GM21447 (cell line): ENCODE measurements at regions not wholly inside any gene's neighbourhood (a gene's known extent, or its start where the extent isn't known, plus 50 kb on each side); places are given as distances from the start of the nearest gene placed in this dataset.
"Not testable (repeated sequence)": the region's sequence is repeated elsewhere in the genome, so short reads cannot be mapped to it uniquely, and the experiment has no call there.

Experiments used
- ATAC-seq: cut with Tn5 transposase; IDR thresholded peaks from one replicate; pipeline ENCODE4 v1.9.1; 2021; ENCODE audit not compliant: unreplicated experiment

DNA sequence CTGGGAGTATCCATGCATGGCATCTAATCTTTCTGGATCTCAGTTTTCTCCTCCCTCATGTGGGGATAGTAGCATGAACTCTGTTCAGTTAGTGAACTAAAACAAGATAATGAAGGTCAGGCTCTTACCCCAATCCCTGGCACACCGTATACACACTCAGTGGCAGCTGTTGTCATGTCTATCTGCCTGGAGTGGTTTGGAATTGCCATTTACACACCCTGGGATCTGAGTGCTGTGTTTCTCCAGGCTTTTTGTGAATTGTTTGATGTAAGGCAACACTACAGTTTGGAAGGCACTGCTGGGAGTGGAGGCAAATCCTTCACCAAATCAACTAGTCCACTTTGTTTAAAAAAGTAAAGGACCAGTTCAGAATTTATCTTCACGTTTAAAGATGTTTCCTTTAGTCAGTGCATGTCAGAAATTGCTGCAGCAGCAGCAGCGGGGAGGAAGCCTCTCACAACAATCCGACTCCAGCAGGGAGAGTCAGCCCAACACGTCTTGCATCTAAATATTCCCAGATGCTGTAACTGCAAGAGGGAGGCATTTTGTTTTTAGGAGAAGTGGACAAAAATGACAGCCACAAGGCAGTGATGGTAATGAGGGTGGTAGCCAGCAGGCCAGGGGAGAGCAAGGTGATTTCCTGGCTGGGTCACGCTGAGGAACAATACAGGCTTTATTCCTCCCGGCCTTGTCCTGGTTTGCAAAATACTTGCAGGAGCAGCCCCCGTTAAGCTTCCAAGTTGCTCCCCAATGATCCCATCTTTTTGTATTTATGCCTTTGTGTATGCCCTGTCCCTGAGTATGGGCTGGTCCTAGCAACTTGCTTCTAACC is 128.5 kb upstream of the LRIG1 start:
- ATAC-seq = no peak

DNA sequence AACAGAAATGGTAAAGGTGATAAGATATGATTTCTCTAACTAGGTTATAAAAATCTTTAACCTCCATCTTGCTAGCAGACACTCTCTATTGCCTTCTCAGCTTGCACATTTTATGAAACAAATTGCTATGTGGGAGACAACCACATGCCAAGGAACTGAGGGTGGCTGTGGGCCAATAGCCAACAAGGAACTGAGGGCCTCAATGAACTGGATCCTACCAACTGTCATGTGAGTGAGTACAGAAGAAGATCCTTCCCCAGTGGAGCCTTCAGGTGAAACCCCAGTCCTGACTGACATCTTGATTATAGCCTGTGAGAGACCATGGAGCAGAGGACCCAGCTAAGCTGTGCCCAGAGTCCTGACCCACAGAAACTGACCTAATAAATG is 129.2 kb upstream of the LRIG1 start:
- no peak for ATAC-seq

DNA sequence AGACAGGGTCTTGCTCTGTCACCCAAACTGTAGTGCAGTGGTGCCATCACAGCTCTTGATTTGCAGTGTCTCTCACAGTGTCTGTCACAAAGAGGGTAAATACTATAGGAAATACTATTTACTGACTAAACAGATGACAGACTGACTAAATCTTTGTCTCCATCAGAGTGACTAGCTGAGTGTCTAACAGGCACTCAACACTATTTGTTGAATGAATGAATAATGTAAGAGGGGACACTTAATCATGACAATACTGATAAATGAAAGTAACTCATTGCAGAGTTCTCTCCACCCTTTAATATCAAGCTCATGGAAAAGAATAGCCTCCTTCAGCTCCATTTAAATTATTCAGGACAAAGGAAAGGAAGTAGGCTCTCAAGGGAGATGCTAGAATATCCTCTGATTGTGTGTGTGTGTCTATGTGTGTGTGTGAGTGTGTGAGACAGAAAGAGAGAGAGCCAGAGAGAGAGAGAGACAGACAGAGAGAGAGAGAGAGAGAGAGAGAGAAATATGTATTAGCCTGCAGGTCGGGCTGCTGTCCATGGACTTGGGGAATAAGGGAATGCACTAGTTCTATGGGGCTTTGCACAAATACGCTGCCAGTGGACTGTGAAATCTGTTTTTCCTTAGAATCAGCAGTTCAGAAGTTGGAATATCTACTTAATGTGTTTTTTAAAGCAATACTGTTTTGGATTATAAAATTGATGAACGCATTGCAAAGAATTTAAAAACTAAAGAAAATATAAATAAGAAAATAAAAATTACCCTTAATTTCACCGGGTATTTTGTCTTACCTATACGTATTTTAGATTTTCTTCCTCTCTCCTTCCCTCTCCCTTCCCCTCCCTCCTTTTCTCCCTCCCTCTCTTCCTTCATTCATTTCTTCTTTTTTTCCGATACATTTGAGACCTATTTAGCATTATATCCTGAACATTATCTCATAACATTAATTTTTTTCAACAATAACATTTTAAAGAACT is 132.9 kb upstream of the LRIG1 start:
- ATAC-seq = no peak

- no peak for ATAC-seq
These were observed 137.9 kb upstream of the LRIG1 start for GRCh38 chr3:66638717-66639116.

GRCh38 chr3:66639809-66640356 is 139.1 kb upstream of the LRIG1 start:
- no peak for ATAC-seq

DNA sequence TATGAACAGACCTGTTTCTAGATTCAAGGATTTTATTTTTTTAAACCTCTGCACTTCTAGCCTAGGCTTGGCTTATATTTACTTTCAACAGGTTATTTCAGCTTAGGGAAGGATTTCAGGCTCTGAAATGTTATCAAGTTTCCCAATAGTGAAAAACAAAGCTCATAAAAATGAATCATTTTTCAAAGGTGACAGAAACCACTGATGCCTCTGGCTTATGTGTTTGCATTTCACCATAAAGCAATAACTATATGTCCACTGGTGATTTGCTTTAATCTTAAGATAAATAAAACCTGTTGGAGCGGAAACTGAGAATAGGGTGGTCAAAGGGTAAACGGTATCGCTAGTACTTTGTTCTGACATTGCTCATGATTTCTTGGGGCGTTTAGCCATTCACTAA is 141.2 kb upstream of the LRIG1 start:
- ATAC-seq = no peak

DNA sequence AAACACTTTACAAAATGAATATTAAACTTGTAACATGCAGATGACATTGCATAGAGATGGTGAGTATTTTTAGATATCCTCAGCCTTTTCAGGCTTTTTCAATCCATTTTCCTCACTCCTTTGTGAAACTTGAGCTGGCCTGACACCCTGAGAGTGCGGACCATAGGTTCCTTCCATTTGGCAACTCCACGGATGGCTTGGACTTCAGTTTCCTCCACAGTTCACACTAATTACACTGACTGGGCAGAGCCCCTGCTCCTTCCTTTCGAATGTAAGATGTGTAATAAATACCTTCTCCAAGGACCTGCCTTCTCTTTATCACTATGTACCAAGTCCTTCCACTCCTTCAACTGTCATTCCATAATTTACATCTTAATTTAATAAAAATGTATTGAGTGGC is 141.7 kb upstream of the LRIG1 start:
- no peak for ATAC-seq

- ATAC-seq = no peak
These were observed 143.7 kb upstream of the LRIG1 start for GRCh38 chr3:66644549-66644948.

DNA sequence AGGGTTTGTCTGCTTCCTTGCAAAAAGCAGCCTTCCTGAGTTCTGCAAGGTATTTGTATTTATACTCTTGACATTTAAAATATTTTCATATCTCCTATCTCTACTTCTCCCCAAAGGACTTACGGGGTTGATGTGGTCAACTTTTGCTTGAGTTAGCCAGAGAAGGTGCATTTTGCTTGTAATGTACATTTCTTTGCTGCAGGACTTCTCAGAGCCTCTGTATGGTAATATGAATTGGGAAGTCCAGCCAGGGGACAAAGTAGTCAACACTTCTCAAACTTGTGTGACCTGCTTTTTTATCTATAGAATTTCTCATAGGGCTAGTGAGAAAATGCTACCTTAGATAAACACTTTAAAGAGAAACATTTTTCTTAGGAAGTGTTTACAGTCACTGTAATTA is 148.2 kb upstream of the LRIG1 start:
- ATAC-seq = no peak

GRCh38 chr3:66651520-66651919 is 150.7 kb upstream of the LRIG1 start:
- ATAC-seq = not testable (repeated sequence)

DNA sequence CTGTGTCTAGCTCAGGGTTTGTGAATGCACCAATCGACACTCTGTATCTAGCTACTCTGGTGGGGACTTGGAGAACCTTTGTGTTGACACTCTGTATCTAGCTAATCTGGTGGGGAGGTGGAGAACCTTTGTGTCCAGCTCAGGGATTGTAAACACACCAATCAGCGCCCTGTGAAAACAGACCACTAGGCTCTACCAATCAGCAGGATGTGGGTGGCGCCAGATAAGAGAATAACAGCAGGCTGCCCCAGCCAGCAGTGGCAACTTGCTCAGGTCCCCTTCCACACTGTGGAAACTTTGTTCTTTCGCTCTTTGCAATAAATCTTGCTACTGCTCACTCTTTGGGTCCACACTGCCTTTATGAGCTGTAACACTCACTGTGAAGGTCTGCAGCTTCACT is 151.3 kb upstream of the LRIG1 start:
- not testable (repeated sequence) for ATAC-seq

DNA sequence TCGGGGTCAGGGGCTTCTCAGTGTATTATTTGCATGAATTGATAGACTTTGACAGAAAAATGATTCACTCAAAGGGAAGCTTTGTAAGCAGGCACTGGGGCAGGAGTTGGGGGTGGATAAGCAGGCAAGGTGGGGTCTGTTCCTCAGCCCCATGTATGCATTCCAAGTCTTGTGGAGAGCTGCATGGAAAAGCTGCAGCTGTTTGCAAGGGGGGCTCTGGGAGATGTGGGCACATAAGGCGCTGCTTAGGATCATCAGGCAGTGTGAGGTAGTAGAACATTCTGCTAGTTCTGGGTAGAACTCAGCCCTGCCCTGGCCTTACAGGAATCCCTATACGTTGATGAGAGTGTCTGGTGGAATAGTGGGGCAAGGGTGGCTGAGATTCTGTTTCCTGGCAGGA is 154.2 kb upstream of the LRIG1 start:
- ATAC-seq = no peak

DNA sequence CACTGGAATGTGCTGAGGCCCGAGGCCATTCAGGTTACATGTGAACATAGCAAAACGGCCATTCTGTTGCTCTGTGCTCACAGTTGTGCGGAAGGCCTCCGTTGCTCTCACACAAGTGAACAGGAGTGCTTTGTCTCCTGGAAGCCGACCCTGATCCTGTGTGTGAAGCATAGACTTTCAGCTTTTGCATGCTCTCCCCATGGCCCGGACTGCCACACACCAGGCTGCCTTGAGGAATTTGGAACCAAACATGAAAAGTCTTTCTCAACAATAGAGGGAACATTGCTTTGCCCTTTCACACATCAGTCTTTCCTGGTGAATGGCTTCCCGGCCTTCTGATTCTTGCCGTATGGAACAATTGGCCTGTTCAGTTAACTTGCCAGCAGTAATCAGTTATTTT is 154.8 kb upstream of the LRIG1 start:
- ATAC-seq = no peak

DNA sequence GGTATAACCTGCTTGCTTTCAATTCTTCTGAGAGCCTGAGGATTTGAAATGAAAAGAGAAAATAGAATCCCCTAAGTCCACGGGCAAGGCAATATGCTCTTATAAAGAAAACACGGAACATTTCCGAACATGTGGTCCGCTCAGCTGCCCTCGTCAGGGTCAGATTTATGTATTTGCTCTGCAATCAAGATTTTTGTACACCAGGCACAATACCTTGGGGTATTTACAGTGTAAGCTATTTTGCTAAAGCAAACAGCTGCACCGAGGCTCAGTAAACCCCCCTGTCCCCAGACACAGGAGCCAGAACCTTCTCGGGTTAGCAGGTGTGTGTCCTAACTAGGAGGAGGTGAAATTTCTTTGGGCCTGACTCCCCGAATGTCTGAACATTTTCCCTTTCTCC is 155.8 kb upstream of the LRIG1 start:
- ATAC-seq = no peak

DNA sequence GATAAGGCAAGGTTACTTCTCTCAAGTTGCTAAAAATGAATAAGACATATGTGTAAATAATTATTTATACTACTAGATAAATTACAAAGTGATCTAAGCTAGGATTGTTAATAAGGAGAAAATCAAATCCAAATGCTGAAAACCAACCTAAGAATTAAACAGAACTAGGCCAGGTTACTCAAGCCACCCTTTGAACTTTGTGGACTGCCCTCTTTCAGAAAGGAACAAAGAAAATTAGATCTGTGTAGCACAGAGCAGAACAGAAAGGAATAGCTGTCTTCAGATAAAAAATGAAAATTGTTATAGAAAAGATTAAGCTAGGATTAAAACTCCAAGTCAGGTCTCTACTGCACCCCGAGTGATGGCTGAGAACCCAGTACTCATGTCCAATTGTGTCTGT is 158.2 kb upstream of the LRIG1 start:
- no peak for ATAC-seq

DNA sequence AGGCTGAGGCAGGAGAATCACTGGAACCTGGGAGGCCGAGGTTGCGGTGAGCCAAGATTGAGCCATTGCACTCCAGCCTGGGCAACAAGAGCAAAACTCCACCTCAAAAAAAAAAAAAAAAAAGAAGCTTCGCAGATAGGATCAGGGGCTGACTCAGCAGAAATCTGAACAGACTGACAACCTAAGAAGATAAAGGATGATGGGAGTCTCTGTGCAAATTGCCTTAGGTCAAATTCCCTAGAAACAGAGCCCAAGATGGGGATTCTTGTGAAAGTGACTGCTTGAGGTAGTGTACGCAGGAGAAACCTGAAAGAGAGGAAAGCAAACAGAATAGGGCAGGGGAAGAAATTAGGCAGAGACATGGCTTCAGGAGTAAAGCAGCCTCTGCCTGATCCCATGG is 160.8 kb upstream of the LRIG1 start:
- ATAC-seq = no peak

DNA sequence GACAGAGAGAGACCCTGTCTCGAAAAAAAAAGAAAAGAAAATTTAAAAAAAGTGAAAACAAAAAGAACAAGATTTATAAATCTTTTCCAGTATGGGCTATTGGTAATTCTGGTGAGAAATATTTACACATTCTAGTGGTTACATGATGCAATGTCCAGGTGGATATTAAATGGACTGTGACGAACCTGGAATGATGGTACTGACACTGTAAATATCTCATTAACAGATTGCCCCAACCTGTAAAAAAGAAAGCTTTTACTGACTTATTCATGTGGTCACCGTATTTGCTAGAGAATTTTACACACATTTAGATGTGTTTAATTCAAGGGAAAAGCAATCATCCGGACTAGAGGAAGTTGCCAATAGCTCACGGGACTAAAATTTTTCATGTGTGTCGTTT is 162.1 kb upstream of the LRIG1 start:
- ATAC-seq = no peak

DNA sequence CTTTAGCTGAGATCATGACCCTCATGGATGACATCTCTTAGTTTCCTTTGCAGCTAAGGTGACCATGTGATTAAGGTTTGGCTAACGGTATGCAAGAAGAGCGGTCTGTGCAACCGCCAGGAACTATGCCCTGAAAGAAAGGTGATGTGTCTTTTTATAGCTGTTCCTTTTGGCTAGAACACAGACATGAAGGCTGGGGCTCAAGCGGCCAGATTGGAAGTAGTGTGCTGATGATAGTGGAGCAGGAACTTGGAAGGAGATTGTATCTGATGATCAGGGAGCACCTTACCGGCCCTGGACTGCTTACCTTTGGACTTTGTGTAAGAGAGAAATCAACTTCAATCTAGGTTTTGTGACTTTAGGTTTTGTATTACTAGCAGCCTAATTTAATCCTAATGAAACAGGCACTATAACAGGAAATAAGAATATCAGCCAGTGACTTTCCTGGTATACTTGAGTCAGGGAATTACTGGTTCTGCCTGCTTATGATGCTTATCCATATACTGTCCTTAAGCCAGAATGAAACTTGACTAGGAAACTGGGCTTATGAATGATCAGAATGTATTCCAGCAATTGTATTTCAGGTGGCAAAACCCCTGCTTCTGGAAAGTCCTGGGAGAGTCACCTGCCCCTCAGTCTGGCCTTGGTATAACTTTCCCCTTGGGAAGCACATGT is 164.3 kb upstream of the LRIG1 start:
- ATAC-seq = no peak

GRCh38 chr3:66666362-66666761 is 165.5 kb upstream of the LRIG1 start:
- no peak for ATAC-seq

- no peak for ATAC-seq
These were observed 166.4 kb upstream of the LRIG1 start for GRCh38 chr3:66667263-66667662.

GRCh38 chr3:66671291-66671690 is 170.5 kb upstream of the LRIG1 start:
- no peak for ATAC-seq
